DMS114 treated with DMSO at 0.1 percent for 48 hours (cell line): ENCODE measurements at regions not wholly inside any gene's neighbourhood (a gene's known extent, or its start where the extent isn't known, plus 50 kb on each side); places are given as distances from the start of the nearest gene placed in this dataset.
"Not testable (repeated sequence)": the region's sequence is repeated elsewhere in the genome, so short reads cannot be mapped to it uniquely, and the experiment has no call there.

Source experiments
- DNase-seq: peaks from one replicate; lab custom pipeline; 2025; ENCODE audit not compliant: unreplicated experiment; lab: John Stamatoyannopoulos, UW

DNA sequence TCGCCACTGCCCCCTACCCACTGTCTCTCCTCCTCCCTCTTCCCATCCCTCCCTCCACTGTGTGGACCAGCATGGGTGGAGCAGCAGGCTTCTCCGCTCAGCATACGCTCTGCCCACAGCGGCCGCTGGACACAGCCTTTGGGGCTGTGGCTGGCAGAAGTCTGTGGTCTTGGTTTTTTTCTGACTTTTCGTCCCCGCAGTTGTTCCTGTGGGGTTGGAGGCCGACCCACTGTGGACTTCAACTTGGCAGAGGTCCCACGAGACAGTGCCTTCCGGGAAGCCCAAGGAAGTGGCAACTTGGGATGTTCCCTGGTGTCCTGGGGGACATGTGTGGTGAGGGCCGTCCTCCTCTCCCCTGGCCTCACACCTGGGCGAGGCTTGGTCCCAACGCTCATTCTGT, 162.5 kb upstream of the C1orf174 start:
- no peak for DNase-seq

DNA sequence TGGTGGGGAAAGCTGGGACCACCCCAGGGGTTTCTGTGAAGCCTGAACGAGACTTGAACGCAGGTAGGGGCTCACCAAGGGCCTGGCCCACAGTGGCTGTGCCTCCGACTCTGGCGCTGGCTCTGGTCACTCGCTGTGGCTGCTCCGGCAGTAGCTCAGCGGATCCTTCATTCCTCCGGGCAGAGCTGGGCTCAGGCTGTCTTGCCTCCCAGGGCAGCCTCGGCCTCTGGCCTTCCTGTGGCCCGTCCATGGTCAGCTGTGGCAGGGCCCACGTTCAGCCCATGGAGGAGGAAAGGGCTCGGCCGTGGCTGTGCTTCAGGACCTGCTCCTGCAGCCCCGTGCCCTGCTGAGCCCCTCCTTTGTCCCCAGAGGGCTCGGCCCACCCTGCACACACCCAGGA, 162.9 kb upstream of the C1orf174 start:
- no peak for DNase-seq

DNA sequence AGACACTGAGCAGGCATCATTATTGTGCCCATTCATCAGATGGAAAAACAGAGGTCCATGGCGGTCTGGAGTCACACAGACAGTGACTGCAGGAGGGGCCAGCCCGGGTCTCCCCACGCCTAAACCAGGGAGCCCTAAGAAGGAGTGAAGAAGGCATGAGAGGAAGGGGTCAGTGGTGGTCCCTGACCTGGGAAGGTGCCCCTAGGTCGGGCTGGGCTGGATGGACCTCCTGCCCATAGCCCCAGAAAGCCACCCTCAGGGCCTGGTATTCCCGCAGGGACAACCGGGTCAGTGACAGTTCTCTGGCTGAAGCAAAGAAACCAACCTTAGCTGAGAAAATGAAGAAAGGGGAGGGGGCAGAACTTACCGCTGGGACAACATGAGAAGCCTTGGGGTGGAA, 163.4 kb upstream of the C1orf174 start:
- DNase-seq = no peak

DNA sequence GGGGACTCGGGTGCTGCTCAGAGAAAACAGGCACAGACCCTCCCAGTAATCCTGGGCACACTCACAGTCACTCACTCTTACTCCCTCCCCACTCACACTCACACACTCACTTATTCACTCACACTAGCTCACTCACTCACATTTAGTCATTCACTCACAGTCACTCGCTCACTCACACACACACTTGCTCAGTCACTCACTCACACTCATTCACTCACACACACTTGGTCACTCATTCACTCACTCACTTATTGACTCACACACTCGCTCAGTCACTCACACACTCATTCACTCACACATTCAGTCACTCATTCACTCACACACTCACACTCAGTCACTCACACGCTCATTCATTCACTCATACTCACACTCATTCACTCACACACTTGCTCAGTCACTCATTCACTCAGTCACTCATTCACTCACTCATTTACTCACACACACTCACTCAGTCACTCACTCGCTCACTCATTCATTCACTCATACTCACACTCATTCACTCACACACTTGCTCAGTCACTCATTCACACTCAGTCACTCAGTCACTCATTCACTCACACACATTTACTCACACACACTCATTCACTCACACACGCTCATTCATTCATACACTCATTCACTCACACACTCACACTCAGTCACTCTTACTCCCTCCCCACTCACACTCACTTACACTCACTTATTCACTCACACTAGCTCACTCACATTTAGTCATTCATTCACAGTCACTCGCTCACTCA, 164.2 kb upstream of the C1orf174 start:
- DNase-seq = no peak

DNA sequence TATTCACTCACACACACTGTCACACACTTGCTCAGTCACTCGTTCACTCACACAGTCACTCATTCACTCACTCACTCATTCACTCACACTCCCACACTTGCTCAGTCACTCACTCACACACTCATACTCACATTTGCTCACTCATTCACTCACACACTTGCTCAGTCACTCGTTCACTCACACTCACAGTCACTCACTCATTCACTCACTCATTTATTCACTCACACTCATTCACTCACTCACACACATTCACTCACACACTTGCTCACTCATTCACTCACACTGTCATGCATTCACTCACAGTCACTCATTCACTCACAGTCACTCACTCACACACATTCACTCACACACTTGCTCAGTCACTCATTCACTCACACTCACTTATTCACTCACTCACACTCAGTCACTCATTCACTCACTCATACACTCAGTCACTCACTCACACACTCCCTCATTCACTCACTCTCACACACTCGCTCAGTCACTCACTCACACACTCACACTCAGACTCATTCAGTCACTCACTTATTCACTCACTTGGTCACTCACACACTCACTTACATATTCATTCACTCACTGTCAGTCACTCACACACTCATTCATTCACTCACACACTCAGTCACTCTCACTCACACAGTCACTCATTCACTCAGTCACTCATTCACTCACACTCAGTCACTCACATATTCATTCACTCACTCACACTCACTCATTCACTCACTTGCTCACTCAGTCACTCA, 167.0 kb upstream of the C1orf174 start:
- no peak for DNase-seq

DNA sequence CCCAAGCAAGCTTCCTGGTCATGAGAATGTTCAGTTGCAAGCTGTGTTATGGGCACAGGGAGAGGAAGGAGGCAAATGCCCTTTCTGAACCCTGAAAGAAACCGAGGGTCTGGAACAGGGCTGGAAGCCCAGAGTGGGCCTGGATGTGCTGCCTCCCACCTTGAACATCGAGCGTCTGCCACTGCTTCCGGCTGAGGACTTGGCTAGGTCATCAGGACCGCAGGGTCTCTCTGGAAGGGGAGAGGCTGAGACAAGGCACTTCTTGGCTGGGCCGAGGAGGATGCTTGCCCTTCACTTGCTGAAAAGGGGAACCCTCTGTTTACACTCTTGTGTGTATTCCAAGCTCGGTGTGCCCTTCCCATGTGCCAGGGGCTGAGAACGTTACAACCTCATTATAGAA, 168.0 kb upstream of the C1orf174 start:
- DNase-seq = no peak

DNA sequence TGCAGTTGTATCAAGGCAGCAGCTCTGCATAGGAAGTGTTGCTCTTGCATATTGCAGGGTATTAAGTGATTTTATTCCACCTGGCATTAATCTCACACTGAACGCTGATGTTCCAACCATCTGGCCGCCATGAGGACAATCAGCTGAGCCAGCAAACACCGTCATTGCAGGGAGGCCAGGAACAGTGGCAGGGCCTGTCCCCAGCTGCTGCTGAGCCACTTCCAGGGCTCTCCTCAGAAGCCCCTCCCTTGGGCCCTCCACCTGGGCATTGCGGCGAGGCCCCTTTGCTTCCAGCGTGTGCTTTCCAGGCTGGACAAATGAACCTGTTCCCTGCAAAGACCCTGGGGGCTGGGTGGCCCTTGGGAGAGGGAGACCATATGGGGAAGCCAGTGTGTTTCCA, 171.6 kb upstream of the C1orf174 start:
- DNase-seq = no peak

DNA sequence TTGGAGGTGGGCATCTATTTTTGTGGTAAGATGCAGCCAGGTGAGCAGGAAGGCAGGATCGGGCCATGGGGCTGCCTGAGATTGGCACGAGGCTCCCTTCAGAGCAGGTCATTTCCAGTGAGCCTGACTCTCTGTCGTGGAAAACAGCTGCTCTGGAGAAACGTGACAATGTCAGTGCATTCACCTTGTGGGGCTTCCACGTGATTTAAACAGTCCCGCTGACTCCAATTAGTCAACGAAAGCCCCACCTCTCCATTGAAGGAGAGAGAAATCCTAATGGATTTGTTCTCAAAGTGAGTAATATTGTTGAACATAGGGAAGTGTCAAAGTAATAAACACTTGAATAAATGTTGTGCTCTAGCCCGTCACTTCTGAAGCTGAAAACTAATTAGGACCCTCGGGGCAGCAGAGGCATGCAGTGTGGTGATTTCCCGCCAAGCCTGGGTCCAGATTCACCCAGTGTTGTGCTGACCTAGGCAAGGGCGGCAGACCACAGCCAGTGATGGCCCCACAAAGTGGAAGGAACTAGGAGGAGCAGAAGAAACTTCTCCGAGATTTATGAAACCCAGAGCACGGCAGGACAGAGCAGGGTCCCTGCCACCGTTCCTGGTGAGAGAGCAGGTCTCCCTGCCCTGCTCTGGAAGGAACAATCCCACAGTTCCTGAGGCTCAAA, 172.5 kb upstream of the C1orf174 start:
- DNase-seq = no peak

DNA sequence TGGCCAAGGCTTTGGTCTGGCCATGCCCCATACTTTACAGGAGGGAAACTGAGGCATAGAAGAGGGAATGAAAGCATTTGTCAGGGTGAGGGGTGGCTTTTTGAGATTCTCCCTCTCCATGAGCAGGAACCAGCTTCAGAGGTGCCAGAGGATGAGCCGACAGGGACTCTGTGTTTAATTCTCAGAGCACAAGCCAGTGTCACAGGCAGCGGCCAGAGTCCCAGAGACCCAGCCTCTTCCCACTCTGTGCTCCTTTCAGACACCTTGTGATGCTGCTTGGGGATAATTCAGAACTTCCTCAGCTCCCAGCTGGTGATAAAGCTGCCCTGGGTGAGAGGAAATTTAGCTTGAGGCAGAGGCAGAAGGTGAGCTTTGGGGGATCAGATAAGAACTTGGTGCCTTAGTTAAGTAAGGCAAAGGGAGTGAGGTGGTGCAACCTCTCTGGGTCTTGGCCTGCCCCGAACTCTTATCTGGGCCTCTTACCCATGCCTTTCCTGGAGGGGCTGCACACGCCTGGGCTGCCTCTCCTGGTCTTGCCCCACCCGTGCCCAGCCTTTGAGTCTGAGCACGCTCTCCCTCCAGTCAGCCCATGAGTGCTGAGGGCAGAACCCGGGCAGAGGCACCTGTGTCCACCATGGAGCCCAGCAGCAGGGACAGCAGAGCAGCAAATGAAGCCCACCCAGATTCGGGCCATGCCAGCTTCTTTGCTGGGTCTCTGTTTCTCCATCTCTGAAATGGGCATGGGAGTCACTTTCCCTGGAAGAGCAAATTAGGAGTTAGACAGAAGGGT, 175.6 kb upstream of the C1orf174 start:
- DNase-seq = no peak

DNA sequence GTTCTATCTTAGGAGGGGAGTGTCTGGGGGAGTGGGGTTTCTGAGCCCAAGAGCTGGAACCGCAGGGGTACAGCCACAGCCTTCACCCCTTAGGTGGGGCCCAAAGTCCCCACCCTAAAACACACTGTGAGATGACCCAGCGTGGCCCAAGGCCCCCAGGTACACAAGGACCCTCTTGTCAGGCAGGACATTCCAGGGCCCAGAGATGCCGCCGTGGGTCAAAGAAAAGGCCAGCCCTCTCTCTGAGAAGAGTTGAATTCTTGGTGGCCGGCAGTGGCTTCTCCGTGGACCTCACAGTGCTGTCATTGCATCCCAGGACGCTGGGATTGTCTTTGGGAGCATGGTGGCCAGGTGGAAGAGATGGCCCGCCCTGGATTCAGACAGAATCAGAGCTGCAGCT, 176.3 kb upstream of the C1orf174 start:
- DNase-seq = no peak

DNA sequence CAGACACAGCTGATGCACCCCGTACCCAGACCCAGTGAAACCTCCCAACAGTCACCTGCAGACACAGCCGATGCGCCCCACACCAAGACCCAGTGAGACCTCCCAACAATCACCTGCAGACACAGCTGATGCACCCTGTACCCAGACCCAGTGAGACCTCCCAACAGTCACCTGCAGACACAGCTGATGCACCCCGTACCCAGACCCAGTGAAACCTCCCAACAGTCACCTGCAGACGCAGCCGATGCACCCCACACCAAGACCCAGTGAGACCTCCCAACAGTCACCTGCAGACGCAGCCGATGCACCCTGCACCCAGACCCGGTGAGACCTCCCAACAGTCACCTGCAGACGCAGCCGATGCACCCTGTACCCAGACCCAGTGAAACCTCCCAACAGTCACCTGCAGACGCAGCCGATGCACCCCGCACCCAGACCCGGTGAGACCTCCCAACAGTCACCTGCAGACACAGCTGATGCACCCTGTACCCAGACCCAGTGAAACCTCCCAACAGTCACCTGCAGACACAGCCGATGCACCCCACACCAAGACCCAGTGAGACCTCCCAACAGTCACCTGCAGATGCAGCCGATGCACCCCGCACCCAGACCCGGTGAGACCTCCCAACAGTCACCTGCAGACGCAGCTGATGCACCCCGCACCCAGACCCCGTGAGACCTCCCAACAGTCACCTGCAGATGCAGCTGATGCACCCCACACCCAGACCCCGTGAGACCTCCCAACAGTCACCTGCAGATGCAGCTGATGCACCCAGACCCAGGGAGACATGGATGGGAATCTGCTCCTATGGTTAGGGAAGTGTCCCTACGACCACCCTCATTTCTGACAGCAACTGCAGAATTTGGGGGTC, 178.3 kb upstream of the C1orf174 start:
- not testable (repeated sequence) for DNase-seq

DNA sequence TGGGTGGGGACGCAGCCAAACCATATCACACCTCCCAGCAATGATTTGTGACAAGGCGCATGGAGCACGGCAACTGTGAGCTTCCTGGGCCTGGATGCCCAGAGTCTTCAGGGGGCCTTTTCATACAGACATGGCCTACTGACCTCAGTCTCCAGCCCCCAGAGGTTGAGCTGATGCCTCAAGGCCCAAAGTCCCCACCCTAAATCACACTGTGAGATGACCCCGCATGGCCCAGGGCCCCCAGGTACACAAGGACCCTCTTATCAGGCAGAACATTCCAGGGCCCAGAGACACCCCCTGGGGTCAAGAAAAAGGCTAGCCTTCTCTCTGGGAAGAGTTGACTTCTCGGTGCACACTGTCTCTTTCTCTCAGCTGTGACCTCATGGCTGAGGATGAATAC, 179.7 kb upstream of the C1orf174 start:
- DNase-seq = no peak

DNA sequence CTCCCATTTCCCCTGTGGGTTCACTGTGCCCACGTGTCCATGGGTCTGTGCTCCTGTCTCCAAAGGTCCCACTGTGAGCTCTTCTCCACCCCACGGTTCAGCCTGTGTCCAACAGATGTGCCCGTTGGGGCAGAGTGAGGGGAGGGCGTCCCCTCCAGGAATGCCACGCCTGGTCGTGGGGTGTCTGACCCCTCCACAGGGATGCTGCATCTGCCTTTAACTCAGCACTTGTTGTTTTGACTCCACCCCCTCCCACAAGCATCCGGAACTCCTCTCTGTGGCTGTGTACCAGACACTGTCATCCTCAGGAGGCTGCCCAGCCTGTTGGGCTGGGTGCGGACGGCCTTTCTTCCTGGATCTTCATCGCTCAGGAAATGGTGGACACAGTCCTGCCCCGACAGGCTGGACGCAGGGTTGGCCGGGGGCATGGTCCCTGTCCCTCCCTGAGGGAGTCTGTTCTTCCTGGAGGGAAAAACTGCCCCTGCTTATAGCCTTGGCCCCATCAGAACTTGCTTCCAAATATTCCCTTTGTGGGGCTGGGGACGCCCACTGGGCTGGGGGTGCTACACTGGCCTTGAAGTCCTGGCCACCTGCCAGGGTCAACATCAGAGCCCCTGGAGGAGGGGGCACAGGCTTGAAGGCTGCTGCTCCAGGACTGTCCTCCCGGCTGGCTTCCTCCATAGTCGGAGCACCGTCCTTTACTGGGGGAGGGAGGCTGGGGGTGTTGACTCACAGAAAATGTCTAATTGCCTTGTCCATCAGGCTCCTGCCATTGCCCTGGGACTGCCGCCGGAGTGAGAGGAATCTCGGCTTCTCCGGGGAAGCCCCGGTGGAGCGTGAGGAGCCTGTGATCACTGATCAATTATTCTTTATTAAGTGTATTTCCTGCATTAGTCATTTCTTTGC, 182.0 kb upstream of the C1orf174 start:
- no peak for DNase-seq

DNA sequence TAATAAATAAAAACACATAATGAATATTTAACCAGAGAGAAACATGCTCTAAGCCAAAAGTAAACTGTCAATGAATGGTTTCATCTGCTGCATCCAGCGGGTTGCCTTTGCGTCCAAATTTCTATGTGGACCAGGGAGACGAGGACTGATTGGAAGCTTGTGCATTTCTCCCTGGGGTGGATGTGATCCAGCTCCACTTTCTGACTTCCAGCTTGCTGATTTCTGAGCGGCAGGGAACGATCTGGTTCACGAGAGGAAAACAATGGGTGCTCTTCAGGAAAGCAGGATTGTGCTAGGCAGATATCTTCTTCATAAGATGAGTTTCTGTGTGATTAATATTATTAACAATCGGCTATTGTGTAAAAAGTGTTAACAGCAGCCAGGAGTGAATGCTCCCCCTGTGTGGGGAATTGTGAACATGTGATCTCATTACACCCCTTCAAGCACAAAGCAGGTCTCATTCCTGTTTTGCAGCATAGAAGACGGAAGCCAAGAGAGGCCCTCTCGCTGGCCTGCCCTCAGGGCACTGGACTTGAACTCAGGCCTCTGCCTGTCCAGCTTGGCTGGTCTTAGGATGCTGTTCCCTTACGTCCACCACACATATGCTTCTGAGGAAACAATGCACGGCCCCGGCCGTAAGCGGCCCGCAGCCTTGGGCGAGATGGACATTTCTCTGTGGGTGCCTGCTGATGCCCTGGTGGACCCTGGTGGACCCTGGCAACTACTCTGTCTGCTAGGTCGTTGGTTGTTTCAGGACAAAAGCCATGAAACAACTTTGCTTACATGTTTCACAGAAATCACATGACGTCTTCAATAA, 183.4 kb upstream of the C1orf174 start:
- DNase-seq = no peak

DNA sequence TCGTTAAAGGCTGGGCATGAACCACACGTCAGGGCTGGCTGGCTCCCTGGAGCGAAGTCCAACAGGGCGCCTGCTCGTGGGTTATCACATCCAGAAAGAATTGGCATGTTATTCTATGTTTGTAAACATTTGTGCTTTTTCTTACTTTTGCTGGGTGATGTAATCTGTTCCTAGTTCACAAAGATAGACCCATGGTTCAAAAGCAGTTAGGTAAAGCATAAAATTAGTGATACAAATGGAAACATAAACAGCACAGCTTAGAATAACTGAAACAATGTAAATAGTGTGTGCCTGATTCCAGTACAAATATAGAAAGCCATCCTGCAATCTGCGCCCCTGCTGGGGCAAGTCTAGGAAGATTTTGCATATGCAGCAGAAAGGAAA, 184.0 kb upstream of the C1orf174 start:
- no peak for DNase-seq

DNA sequence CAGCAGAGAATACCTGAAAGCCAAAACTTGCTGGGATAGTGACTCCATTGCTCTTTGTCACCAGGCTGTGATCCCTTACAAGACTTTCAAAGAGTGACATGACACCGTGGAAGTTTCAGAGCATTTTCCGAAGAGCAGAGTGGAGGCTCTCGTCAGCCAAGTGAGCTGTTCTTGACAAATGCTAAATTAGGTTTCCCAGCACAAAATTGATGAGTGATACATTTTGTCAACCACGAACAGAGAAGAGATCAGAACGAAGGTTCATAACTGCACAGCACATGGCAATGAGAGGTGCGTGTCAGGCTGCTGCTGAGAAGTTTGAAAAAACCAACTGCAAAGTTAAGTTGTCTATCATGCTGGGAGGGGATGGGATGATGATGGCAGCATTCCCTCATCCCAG, 184.4 kb upstream of the C1orf174 start:
- DNase-seq = no peak

DNA sequence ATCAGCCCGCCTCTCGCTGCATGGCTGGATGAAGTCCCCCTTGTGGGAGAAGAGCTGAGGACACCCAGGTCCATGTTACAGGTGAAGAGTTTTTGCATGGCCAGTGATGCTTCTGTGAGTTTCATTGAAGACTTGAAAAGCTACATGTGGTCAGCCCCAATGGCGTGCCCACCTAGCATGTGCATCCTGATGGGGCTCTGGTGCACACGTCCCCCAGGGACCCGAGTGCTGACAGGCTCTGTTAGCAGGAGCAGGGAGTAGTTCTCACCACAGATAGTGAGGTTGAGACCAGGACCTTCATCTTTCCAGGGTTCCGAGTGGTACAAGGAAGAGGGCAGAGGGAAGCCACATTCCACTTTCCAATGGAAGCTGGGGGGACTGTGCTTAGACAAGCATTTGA, 184.8 kb upstream of the C1orf174 start:
- no peak for DNase-seq

DNA sequence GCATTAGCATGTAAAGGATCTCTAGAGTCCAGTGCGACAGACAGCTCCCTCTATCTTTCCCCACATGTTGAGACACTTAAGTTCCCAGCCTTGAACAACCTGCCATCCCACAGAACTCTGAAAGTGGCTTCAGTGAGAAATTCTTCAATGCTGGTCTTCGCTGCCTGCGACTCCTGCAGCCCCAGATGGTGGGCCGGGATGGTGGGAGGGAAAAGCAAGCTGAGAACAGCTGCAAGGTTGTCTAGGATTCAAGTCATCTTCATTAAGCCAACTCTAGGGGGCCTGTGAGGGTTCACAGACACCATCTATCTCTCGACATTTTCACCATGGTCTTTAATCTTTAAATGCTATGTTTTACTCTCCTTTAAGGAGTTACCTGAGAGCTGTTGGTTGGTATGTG, 185.5 kb upstream of the C1orf174 start:
- DNase-seq = no peak
